GM21515 (cell line): ENCODE measurements at regions not wholly inside any gene's neighbourhood (a gene's known extent, or its start where the extent isn't known, plus 50 kb on each side); places are given as distances from the start of the nearest gene placed in this dataset.
"Not testable (repeated sequence)": the region's sequence is repeated elsewhere in the genome, so short reads cannot be mapped to it uniquely, and the experiment has no call there.

Source experiments
- ATAC-seq: cut with Tn5 transposase; IDR thresholded peaks from one replicate; pipeline ENCODE4 v1.9.1; 2021; ENCODE audit not compliant: unreplicated experiment

DNA sequence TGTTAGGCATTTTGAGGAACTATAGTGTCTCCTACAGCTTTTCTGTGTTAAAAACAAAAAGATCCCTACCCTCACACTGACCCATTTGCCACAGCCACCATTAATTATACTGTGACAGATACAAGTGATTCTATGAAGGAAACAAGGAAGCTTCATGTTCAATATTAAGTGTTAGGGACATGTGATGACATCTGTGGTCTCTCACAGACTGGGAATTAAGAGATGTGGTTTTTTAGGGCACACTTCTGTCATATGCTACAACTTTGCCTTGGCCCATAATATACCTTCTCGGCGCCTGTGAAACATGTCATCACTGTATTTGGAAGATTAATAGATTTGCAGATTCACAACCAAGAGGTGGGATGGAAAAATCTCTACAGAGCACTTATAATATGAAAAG is 102.9 kb upstream of the TCF21 start:
- ATAC-seq, result no peak

DNA sequence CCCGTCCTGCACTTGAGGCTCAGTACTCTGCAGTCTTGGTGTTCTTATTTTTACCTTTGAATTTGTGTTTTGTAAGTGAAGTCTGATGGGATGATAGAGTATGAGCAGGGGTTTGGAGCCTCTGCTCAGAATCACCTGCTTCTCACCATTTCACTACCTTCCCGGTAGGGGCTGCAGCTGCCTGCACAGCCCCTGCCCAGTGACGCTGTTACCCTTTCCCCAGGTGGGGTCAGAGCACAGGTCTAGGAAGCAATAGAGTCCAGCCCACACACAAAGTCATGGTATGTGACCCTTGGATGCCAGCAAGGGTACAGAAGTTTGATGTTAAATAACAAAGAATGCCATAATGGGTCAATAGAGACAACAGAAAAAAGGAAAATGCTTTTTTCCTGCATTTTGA is 101.8 kb upstream of the TCF21 start:
- no peak for ATAC-seq

DNA sequence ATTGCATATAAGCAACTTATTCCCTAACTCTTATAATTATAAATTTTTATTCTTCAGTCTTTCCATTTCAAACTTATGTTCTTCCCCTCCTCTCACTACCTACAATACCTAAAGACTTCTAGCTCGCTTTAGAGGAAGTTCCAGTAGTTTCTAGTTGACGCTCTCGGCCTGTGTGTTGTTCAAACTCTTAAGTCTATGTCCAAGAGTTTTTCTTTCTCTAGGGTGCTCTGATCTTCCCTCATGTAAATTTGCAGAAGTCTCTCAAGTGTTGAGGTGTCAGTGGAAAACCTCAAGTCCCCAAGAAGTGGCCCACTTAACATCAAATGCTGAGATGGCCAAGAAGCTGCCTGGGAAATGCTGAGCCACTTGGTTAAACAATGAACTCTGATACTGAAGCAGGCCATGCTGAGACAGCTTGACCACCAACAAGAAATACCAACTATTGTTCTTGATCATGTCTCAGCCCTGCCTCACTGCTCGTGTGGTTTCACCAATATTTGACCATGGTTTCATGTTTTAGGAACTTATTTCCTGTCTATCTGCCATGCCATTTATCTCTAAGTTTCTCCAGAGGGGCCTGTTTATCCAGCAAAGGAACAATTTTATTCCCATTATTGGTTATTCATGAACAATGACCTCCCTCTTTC is 100.9 kb upstream of the TCF21 start:
- no peak for ATAC-seq

DNA sequence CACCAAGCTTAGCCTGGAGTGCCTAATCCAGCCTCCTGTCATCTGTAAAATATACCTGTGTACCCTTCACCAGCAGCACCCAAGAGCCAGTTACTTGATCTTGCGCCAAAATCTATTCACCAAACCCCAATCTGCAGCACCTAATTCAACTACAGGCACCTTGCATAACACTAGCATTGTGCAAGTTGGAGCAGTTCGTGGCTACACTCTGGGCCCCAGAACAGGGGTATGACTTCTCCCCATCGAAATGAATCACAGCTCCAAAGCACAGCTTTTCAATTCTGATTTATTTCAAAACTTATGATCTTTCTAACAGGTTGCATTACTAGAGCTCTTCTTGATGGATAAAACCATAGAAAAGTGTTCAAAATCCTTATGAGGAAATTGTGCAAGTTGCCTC is 100.4 kb upstream of the TCF21 start:
- ATAC-seq, result no peak

DNA sequence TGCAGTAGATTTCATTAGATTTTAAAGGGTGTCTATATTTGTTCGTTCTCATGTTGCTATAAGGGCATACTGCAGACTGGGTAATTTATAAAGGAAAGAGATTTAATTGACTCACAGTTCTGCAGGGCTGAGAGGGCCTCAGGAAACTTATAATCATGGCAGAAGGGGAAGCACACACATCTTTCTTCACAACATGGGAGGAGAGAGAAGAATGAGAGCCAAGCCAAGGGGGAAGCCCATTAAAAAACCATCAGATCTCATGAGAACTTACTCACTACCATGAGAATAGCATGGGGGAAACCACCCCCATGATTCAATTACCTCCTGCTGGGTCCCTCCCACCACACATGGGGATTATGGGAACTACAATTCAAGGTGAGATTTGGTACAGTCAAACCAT is 99.5 kb upstream of the TCF21 start:
- not testable (repeated sequence) for ATAC-seq

DNA sequence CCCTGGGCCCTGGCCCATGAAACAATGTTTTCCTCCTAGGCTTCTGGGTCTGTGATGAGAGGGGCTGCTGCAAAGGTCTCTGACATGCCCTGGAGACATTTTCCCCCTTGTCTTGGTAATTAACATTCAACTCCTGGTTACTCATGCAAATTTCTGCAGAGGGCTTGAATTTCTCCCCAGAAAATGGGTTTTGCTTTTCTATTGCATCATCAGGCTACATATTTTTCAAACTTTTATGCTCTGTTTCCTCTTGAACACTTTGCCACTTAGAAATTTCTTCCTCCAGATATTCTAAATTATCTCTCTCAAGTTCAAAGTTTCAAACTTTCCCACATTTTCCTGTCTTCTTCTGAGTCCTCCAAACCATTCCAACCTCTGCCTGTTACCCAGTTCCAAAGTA is 98.2 kb upstream of the TCF21 start:
- not testable (repeated sequence) for ATAC-seq

DNA sequence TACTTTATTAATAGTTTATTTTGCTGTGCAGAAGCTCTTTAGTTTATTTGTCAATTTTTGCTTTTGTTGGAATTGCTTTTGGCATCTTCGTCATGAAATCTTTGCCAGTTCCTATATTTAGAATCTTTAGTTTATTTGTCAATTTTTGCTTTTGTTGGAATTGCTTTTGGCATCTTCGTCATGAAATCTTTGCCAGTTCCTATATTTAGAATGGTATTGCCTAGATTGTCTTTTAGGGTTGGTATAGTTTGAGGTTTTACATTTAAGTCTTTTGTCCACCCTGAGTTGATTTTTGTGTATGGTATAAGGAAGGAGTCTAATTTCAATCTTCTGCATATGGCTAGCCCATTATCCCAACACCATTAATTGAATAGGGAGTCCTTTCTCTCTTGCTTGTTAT is 93.9 kb upstream of the TCF21 start:
- not testable (repeated sequence) for ATAC-seq

- ATAC-seq, result no peak
Measured at GRCh38 chr6:133796235-133796634, 92.7 kb upstream of the TCF21 start.

DNA sequence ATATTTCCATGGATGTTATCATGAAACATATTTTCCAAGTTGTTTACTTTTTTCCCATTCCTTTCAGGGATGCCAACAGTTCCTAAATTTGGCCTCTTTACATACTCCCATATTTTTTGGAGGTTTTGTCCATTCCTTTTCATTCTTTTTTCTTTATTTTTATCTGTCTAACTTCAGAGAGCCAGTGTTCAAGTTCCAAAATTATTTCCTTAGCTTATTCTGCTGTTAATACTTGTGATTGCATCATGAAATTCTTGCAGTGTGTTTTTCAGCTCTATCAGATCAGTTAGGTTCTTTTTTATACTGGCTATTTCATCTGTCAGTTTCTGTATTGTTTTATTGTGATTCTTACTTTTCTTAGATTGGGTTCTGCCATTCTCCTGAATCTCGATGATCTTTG is 89.9 kb upstream of the TCF21 start:
- no peak for ATAC-seq

DNA sequence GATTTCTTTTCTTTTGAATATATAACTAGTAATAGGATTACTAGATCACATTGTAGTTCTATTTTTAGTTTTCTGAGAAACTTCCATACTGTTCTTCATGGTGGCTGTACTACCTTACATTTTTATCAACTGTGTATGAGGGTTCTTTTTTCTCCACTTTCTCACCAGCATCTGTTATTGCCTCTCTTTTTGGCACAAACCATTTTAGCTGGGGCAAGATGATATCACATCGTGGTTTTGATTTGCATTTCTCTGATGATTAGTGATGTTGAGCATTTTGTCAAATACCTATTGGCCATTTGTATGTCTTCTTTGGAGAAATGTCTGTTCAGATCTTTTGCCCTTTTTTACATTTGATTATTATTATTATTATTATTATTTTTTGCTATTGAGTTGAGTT is 86.1 kb upstream of the TCF21 start:
- ATAC-seq, result no peak

DNA sequence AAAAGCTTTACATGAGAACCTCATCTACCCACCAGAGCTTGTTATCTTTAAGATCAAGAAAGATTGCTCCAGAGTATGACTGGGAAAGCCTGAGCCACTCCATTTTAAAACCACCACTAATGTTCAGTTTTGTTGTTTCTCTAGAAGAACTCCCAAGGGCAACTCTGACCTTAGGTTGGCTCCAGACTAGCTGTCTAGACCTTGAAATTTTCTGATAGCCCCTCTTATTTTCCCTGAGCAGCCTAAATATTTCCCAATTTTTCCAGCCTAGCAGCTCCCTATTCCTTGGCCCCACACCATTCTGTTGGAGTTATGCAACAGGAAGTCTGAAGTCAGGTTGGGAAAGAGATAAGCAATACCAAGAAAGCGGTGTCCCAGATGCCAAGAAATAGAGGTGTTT is 84.6 kb upstream of the TCF21 start:
- no peak for ATAC-seq

DNA sequence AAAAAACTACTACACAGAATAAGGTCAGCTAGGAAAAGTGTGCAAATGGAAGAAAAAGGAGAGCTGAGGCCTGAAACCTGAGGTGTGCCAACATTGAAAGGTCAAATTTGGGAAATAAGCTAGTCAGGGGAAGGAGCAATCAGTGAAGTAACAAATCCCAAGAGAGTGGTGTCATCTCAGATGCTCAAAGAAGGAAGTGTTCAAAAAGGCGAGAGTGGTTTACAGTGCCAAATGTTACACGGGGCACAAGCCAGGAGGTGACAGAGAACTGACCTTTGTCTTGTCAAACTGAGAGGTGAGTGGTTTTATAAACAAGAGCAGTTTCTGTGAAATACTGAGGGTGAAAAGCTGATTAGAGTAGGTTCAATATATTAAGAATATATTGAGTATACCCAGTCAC is 83.0 kb upstream of the TCF21 start:
- no peak for ATAC-seq

DNA sequence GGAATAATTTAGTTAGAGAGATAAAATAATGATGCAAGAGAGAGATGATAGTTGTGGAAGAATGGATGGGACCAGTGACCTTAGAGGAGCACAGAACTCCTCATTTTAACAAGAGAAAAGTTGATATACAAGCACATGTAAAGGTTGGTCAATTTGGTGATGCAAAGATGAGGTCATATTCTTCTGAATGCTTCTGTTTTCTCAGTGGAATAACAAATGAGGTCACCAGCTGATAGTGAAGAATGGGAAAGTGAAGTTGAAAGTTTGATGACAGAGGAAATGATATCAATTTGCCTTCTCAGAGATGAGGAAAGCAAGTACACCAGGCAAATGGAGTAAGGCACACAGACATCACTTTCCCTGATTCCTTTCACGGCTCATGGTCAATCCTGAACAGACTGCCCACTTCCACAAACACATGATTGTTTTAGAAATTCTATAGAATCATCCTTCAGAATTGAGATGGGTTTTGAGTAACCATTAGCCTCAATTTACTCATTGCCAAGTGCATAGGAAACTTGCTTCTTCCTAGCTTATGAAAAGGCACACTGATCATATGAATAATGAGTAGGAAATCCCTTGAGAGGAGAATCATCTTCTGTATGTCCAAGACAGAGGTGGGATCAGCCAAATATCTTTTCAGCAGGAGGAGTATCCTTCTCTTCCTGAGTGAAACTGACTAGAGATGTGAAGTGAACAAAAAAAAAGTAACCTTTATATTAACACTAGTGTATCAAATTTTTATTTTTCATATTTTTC is 82.4 kb upstream of the TCF21 start:
- no peak for ATAC-seq

- no peak for ATAC-seq
Measured at GRCh38 chr6:133807501-133807900, 81.4 kb upstream of the TCF21 start.

DNA sequence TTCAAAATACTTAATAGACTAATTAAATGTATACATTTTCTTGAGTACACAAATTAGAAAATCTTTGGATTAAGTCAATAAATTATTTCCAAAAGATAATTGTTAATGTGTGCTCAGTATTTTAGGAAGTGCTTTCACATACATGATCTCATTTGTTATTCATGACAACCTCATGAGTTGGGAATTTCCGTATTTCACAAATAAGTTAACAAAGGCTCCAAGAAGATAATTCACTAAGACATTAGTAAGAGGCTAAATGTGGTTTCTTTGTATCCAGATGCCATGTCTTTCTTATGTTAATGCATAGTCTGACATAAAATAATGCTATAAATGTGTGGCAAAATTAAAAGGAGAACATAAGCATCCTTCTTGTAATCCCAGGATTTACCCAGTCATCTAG is 79.5 kb upstream of the TCF21 start:
- no peak for ATAC-seq

- ATAC-seq, result no peak
Measured at GRCh38 chr6:133811557-133811956, 77.4 kb upstream of the TCF21 start.

GRCh38 chr6:133812446-133812845 is 76.5 kb upstream of the TCF21 start:
- not testable (repeated sequence) for ATAC-seq

- no peak for ATAC-seq
Measured at GRCh38 chr6:133814238-133814637, 74.7 kb upstream of the TCF21 start.

DNA sequence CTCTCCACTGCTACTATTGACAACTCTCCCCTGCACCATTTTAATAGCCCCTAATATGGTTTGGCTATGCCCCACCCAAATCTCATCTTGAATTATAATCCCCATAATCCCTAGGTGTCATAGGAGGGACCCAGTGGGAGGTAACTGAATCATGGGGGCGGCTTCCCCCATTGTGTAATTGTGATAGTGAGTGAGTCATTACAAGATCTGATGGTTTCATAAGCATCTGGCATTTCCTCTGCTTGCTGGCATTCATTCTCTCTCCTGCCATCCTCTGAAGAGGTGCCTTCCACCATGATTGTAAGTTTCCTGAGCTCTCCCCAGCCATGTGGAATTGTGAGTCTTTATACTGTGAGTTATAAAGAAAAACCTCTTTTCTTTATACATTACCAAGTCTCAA is 74.1 kb upstream of the TCF21 start:
- no peak for ATAC-seq

DNA sequence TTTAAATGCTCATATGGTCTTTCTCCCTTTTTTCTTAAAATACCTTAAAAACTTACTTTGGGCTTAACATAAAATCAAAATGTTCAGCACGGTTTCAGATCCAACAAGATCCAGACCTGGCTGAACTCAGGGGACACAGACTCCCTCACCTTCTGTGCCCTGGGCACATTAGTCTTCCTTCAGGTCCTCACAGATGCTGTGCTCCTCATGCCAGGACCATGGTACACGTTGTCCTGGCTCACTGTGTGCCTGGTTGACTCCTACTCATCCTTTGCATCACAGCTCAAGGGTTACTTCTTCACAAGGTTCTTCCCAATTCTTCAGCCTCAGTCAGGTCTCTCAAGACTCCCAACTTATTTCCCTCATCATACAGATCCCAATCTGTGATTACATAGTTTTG is 73.6 kb upstream of the TCF21 start:
- ATAC-seq, result no peak

DNA sequence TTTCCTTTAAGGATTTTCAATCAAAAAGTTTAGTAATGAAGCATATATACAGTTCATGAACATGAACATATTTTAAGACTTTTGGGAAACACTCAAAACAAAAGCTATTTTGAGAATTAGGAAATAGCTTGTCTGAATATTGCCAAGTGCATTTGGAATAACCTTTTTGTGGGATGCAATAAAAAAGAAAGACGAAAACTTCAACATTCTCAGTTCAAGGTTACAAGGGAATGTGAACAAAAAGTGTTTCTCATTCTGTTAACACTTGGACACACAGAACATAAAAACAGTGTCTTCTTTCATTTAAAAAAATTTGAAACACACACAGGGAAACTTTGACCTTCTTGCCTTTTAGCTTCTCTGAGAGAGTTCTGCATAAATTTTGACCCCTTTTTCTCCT is 72.7 kb upstream of the TCF21 start:
- ATAC-seq, result no peak

DNA sequence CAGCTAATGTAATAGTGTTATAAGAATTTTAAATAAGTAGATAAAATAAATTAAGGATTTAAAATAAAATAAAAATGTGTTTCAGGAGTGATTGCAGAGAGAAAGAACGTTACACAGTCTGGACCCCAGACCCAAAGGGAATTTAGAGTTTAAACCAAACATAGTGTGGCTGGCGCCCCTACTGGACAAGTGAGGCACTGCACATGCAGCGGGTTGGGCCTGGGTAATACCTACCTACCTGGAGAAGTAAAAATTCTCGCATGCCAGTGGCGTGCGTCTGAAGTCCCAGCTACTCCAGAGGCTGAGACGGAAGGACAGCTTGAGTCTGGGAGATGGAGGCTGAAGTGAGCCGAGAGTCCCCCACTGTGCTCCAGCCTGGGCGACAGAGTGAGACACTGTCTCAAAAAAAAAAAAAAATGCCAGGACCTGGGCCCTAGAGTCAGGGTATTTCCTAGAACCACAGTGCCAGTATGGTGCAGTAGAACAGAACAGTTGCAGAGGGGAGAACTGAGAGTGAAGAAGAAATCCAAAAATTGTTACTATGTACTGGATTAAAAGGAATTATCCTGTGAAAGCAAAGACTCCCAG is 71.4 kb upstream of the TCF21 start:
- peak; percentile 82 for ATAC-seq

DNA sequence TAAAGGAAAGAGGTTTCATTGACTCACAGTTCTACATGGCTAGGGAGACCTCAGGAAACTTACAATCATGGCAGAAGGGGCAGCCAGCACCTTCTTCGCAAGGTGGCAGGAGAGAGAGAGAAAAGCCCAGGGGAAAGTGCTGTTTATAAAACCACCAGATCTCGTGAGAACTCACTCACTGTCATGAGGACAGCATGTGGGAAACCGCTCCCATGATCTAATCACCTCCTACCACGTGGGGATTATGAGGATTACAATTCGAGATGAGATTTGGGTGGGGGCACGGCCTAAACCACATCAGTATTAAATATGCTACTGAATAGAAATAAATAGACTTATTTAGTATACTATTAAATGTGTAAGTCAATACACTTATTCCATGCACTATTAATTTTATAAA is 70.6 kb upstream of the TCF21 start:
- no peak for ATAC-seq
